IPS-NIHi11 (cell line): ENCODE measurements at regions not wholly inside any gene's neighbourhood (a gene's known extent, or its start where the extent isn't known, plus 50 kb on each side); places are given as distances from the start of the nearest gene placed in this dataset.

ENCODE experiments used
- DNase-seq: peaks from one replicate; pipeline ENCODE4 v3.0.0; 2012; ENCODE audit warnings: mixed read lengths, low spot score

- no peak for DNase-seq
These were observed 306.7 kb downstream of the RDH14 start for GRCh38 chr2:18253686-18254197.

GRCh38 chr2:18251486-18251885, 309.0 kb downstream of the RDH14 start:
- DNase-seq = no peak

DNA sequence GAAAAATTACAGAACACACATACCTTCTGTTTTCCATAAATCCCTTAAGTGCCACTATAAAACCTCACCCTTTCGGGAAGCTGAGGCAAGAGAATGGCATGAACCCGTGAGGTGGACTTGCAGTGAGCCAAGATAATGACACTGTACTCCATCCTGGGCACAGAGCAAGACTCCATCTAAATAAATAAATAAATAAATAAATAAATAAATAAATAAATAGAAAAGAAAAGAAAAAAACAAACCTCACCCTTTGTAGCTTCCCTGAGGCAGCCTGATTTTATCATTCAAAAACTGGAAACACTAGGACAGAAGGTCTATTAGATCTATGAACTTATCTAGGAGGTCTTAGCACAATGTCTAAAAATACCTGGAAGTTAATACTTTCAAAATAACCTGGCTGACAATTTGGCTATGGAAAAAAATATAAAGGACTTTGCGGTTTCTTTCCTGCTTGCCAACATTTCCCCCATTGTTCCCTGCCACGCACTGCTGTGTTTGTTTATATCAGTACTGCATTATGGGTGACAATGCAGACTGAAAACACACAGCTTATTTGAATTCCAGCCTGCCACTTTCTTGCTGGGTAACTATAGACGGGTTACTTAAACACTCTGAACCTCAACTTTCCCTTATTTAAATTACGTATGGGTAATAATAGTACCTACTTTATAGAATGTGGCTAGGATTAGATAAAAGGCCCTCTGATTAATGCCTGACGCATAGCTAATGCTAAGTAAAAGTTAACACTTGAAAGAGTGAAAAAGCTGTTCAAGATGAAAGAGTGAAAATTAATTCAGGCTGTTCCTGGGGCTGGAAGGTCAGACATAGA, 313.0 kb downstream of the RDH14 start:
- no peak for DNase-seq

DNA sequence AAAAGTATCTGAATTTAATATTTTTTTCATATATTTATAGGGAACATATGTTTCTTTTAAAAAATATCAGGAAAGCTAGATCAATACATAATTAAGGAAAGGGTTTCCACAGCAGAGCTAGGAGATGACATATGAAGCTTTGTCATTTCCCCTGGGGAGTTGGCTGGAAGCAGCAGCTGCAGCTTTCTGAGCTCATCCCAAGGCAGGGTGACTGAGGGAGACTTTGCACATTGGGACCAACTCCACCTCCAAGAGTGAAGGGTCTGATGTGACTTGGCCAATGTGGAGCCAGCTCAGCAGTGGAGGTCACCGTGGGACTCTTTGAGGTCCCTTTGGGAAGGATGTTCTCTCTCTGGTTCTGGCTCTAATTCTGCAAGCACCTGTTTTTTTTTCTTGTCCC, 315.1 kb downstream of the RDH14 start:
- DNase-seq = no peak

DNA sequence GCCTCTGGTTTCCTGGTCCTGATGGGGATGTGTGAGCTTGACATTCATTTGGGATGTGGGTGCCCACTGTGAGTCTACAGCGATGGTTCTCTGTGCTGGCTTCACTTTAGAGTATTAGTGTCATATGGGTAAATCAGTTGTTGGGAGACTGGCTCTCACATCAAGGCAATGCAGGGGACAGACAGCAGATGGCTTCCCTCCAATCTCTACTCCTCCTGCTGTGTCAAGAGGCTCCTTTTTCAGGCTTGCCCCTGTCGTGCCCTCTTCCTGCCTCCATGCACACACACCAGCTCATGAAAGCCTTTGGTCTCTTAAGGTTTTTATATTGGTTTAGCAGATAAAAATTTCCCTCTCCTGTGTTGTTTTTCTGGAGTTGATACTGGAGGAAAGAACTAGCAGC, 315.6 kb downstream of the RDH14 start:
- DNase-seq = peak; percentile 14

DNA sequence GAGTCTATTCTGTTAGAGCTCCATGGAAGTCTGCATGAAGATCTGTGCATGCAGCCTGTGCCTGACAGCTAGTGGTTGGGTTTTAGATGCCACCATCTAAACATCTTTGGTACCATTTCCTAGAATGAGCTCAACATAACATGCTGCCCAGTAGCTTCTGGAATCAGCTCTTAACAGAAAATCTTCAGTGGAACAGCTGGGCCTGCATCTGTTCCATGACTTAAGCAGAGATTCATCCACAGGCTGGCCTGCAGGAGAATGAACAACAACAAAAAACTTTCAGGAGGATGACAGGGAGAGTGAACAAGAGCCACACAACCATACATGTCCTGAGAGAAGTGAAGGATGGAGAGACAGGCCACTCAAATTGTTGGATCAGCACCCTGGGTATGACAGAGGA, 316.6 kb downstream of the RDH14 start:
- no peak for DNase-seq

GRCh38 chr2:18242716-18243115, 317.7 kb downstream of the RDH14 start:
- DNase-seq = no peak

GRCh38 chr2:18238209-18238608, 322.2 kb downstream of the RDH14 start:
- DNase-seq = no peak

DNA sequence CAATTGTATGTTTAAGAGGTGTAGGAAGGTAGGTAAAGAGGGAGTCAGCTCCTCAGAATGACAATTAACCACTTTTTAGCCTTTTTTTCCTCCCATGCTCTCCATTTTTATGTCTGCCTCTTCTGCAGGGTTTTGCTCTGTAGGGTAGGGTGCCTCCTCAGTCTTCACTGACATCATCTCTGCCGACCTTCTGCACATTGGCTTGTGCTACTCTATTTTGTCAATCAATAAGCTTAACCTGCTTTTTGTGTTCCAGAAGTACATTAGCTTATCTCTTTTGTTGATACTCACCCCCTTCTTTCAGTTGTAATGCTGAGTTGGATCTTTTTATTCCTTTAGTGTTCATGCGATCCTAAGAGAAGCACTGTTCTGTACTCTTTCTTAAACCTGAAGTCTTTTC, 323.2 kb downstream of the RDH14 start:
- no peak for DNase-seq

GRCh38 chr2:18232731-18233438, 327.6 kb downstream of the RDH14 start:
- no peak for DNase-seq

GRCh38 chr2:18230668-18231067, 329.8 kb downstream of the RDH14 start:
- no peak for DNase-seq

- no peak for DNase-seq
These were observed 340.8 kb downstream of the RDH14 start for GRCh38 chr2:18219676-18220075.

DNA sequence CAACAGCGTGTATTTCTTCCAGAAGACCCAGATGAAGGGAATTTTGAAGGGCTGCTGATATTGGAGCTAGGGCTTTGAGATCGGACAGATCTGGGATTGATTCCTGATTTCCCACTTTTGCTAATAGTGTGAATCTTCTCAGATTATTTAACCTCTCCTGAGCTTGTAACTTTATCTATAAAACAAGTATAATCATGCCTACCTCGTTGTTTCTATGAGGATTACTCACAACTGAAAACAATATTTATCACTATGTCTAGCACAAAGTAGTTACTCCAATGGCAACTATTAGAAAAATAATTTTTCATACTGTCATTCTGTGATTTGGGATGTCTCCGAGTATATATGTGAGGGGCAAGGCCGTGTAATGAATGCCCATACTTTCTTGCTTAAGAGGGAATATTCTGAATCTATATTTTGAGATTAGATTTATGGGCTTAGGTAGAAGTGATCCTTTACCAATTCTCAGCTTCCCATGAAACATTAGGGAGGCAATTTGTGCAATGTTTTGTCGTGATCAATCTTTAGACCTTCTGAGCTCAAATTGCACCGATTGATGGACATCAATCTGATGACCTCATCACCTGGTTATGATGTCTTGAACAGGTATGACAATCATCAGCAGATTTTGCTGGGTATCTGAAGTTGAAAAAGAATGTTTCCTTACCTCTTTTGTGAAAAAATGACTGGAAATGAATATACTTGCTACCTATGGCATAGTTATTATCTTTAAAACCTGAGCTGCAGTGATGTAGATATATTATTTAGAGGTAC, 339.9 kb downstream of the KCNS3 start:
- no peak for DNase-seq

GRCh38 chr2:18214936-18215335, 336.5 kb downstream of the KCNS3 start:
- DNase-seq = no peak

DNA sequence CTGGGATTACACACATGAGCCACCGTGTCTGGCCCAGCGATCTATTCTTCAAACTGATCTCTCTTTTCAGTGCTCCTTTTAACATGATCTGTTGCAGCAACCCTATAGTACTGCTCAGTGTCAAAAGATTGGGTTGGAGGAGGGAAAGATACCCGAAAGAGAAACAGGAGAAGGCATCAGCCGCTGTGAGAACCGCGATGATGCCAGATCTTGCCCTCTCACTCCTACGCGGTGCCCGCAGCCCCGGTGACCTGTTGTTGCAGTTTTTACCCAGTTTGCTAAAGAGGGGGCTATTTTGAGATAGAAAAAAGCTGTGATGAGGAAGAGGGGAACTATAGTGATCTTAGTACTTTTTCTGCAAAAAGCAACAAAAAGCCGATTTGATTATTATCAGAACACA, 335.5 kb downstream of the KCNS3 start:
- no peak for DNase-seq

GRCh38 chr2:18209934-18210639, 331.6 kb downstream of the KCNS3 start:
- no peak for DNase-seq

DNA sequence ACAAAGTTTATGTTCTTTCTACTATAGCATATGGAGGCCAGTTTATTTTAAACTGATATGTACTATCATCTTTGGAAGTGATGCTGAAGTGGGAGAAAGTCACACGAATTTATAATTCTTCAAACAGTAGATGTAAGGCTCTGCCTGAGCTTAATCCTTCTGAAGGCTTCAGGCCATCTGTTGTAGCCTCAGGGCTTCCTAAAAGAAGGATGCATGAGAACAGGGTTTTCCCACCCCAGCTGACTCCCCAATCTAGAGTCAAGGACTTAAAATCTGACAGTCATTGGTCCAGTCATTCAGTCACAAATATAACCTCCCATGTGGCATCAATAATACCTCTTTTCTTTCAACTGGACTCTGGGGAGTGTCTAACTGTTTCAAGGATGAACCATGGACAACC, 330.5 kb downstream of the KCNS3 start:
- DNase-seq = no peak

DNA sequence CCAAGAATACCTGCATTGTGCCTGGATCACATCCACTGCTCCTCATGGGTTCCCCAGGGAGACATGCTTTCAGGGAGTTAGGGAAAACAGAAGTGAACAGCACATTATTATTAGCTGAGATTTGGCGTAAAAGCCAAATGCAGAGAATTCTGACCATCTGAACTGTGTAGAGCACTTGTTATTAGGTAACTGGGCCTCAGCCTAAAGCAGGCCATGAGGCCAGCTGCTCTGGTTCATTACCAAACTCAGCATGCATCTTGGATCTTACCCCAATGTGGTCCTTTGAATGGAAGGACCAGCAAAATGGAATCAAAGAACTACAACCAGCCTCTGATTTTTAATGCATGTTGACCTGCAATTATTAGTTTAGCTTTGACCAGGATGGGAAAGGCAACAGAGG, 322.3 kb downstream of the KCNS3 start:
- DNase-seq = no peak

DNA sequence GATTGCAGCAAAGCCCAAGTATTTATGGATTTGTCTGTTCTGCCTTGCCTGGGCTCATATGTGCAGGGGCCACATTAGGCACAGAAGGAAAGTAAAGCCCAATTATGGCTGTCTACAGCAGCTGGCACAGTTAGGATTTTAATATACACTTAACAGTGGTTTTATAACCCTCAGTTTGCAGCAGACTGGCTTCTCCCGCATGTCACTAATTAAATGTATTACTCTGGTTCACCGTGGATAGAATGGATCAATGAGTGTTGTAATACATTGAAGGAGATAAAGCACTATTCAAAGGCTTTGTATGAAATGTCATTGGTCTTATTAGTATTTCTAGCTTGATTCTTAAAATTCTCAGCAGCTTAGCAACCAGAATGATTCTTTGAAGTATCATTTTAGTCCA, 320.2 kb downstream of the KCNS3 start:
- no peak for DNase-seq

- no peak for DNase-seq
These were observed 315.7 kb downstream of the KCNS3 start for GRCh38 chr2:18194161-18194560.

DNA sequence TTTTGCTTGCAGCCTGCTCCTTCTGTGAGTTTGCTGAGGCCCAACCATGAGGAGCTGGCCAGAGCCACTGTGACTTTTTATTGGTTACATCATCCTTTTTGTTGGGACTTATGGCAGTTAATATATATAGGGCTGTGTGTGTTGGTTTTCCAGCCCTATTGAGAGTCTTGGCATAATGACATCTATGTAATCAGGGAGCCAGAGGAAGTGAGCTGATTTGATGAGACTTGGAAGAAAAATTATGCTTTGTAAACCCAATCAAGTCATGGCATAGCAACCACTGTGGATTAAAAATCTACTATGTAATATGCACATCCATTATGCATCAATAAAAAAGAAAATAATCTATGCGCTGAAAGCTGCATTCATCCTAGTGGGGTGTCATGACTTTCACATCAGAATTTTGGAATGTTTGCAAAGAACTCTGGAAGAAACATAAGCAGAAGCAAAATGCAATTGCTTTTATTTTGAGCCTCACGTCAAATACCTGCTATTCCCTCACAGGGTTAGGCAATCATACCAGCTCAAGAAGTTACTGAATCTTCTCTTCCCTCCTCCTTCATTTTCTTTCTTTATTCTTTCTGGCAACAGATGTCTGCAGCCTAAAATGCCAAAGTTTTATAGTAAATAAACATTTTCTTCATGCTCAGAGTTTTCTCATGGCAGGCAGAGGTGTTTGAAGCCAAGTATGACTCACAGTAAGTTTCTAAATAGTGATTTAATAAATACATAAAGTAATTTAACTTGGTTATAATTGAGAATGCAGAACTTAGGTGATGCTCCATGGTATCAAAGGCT, 308.5 kb downstream of the KCNS3 start:
- DNase-seq = no peak
